Inferior parietal cortex (tissue), 1 donor: ENCODE measurements at regions not wholly inside any gene's neighbourhood (a gene's known extent, or its start where the extent isn't known, plus 50 kb on each side); places are given as distances from the start of the nearest gene placed in this dataset.
"Not testable (repeated sequence)": the region's sequence is repeated elsewhere in the genome, so short reads cannot be mapped to it uniquely, and the experiment has no call there.

ENCODE experiments used
- DNase-seq: peaks from one replicate; pipeline ENCODE4 v3.0.0-alpha.2; 2016; ENCODE audit errors: extremely low spot score

- no peak for DNase-seq
Measured at GRCh38 chr18:71249791-71250190, 960.9 kb downstream of the SOCS6 start.

- no peak for DNase-seq
Measured at GRCh38 chr18:71242981-71243380, 954.1 kb downstream of the SOCS6 start.

- no peak for DNase-seq
Measured at GRCh38 chr18:71238974-71239624, 950.3 kb downstream of the SOCS6 start.

- DNase-seq: no peak
Measured at GRCh38 chr18:71237641-71238040, 948.8 kb downstream of the SOCS6 start.

- DNase-seq: no peak
Measured at GRCh38 chr18:71233177-71233576, 944.3 kb downstream of the SOCS6 start.

- DNase-seq: no peak
Measured at GRCh38 chr18:71223486-71223885, 934.6 kb downstream of the SOCS6 start.

GRCh38 chr18:71221405-71221804 is 932.6 kb downstream of the SOCS6 start:
- DNase-seq: peak; percentile 47

- DNase-seq: not testable (repeated sequence)
Measured at GRCh38 chr18:71212739-71213138, 923.9 kb downstream of the SOCS6 start.

GRCh38 chr18:71212222-71212621 is 923.4 kb downstream of the SOCS6 start:
- no peak for DNase-seq

GRCh38 chr18:71209944-71210343 is 921.1 kb downstream of the SOCS6 start:
- DNase-seq: no peak

GRCh38 chr18:71194438-71194837 is 905.6 kb downstream of the SOCS6 start:
- no peak for DNase-seq

GRCh38 chr18:71189581-71189980 is 900.7 kb downstream of the SOCS6 start:
- peak; percentile 63 for DNase-seq

GRCh38 chr18:71168557-71169145 is 879.8 kb downstream of the SOCS6 start:
- DNase-seq: no peak

- peak; percentile 57 for DNase-seq
Measured at GRCh38 chr18:71136487-71136886, 847.6 kb downstream of the SOCS6 start.

- DNase-seq: no peak
Measured at GRCh38 chr18:71134122-71134521, 845.3 kb downstream of the SOCS6 start.

- no peak for DNase-seq
Measured at GRCh38 chr18:71131918-71132317, 843.1 kb downstream of the SOCS6 start.

- no peak for DNase-seq
Measured at GRCh38 chr18:71130351-71130750, 841.5 kb downstream of the SOCS6 start.

- DNase-seq: no peak
Measured at GRCh38 chr18:71125581-71125980, 836.7 kb downstream of the SOCS6 start.

GRCh38 chr18:71116535-71116934 is 827.7 kb downstream of the SOCS6 start:
- DNase-seq: no peak

- DNase-seq: no peak
Measured at GRCh38 chr18:71115261-71115660, 826.4 kb downstream of the SOCS6 start.

GRCh38 chr18:71114550-71115210 is 825.8 kb downstream of the SOCS6 start:
- DNase-seq: no peak

GRCh38 chr18:71107244-71107643 is 818.4 kb downstream of the SOCS6 start:
- no peak for DNase-seq

GRCh38 chr18:71106701-71107100 is 817.9 kb downstream of the SOCS6 start:
- peak; percentile 7 for DNase-seq
